Liver (tissue), 3 donors: ENCODE measurements at regions not wholly inside any gene's neighbourhood (a gene's known extent, or its start where the extent isn't known, plus 50 kb on each side); places are given as distances from the start of the nearest gene placed in this dataset.
"Not testable (repeated sequence)": the region's sequence is repeated elsewhere in the genome, so short reads cannot be mapped to it uniquely, and the experiment has no call there.

Source experiments
- FOXA2 ChIP-seq: IDR thresholded peaks from 2 replicates; pipeline ENCODE4 v1.6.1; 2016; ENCODE audit warnings: antibody characterized with exemption
- GABPA ChIP-seq, 2 donors: IDR thresholded peaks in 1 of 2; conservative IDR thresholded peaks in 1 of 2; 2 replicates each; pipeline ENCODE4 v1.6.1; 2016; ENCODE audit warnings: antibody characterized with exemption in 2 of 2, mild to moderate bottlenecking in 1 of 2, moderate library complexity in 1 of 2
- NR2F2 ChIP-seq: IDR thresholded peaks from 2 replicates; pipeline ENCODE4 v1.6.1; 2016; ENCODE audit warnings: antibody characterized with exemption
- RAD21 ChIP-seq, 2 donors: IDR thresholded peaks; 2 replicates each; pipeline ENCODE4 v1.6.1; 2016; ENCODE audit warnings: antibody characterized with exemption in 2 of 2, mild to moderate bottlenecking in 2 of 2
- SP1 ChIP-seq: IDR thresholded peaks from 2 replicates; pipeline ENCODE4 v1.6.1; 2018; ENCODE audit warnings: antibody characterized with exemption, mild to moderate bottlenecking
- TAF1 ChIP-seq: conservative IDR thresholded peaks from 2 replicates; pipeline ENCODE4 v1.6.1; 2016; ENCODE audit warnings: antibody characterized with exemption, mild to moderate bottlenecking
- YY1 ChIP-seq: IDR thresholded peaks from 2 replicates; pipeline ENCODE4 v1.6.1; 2016; ENCODE audit warnings: antibody characterized with exemption, mild to moderate bottlenecking
- TF ChIP-seq, protein P1 (sequence below): fragments of 150-350 bp; IDR thresholded peaks from 2 replicates; pipeline ENCODE4 v1.5.1; 2017; ENCODE audit warnings: improper control_type of control experiment, low read depth, low read length; ENCODE audit not compliant: missing input control
- TF ChIP-seq, protein P2 (sequence below): IDR thresholded peaks from 2 replicates; pipeline ENCODE4 v1.6.1; 2016; ENCODE audit warnings: antibody characterized with exemption, mild to moderate bottlenecking
- TF ChIP-seq, protein P3 (sequence below): IDR thresholded peaks from 2 replicates; pipeline ENCODE4 v1.6.1; 2016; ENCODE audit warnings: antibody characterized with exemption
- donor health status: healthy.
- donor health status: healthy.

DNA sequence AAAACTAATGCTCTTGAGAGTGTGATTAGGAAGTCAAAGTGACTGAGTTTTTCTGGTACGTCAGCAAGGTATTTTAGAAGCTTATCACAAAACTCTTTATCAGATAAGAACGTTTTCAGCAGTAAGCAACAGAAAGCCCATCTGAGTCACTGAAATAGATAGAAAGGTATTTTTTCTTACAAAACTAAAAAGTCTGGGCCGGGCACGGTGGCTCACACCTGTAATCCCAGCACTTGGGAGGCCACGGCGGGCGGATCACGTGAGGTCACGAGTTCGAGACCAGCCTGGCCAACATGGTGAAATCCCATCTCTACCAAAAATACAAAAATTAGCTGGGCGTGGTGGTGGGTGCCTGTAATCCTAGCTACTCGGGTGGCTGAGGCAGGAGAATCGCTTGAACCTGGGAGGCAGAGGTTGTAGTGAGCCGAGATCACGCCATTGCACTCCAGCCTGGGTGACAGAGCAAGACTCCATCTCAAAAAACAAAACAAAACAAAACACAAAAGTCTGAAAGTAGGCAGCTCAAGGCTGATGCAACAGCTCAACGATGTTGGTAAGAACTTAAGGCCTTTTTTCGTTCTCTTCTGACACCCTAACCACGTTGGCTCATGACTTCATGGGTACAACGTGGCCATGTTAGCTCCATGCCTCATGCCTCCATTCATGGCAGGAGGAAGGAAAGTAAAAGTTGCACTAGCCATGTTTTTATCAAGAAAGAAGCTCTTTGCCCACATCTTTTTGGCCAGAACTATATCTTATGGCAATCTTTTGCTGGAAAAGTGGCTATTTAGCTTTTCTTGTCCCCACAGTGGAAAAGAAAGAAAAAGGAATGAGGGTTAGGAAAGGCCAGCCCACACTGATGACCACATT, 129.6 kb downstream of the MAP3K7 start:
- TF ChIP-seq, protein P1, sequence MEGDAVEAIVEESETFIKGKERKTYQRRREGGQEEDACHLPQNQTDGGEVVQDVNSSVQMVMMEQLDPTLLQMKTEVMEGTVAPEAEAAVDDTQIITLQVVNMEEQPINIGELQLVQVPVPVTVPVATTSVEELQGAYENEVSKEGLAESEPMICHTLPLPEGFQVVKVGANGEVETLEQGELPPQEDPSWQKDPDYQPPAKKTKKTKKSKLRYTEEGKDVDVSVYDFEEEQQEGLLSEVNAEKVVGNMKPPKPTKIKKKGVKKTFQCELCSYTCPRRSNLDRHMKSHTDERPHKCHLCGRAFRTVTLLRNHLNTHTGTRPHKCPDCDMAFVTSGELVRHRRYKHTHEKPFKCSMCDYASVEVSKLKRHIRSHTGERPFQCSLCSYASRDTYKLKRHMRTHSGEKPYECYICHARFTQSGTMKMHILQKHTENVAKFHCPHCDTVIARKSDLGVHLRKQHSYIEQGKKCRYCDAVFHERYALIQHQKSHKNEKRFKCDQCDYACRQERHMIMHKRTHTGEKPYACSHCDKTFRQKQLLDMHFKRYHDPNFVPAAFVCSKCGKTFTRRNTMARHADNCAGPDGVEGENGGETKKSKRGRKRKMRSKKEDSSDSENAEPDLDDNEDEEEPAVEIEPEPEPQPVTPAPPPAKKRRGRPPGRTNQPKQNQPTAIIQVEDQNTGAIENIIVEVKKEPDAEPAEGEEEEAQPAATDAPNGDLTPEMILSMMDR: not testable (repeated sequence)
- TF ChIP-seq NR2F2; TAF1; YY1; FOXA2; GABPA (IDR thresholded peaks at IDR 0.05 in 1 of 2, conservative IDR thresholded peaks at IDR 0.05 in 1 of 2); RAD21 (IDR thresholded peaks at IDR 0.05); SP1: not testable (repeated sequence)
- TF ChIP-seq, protein P2, sequence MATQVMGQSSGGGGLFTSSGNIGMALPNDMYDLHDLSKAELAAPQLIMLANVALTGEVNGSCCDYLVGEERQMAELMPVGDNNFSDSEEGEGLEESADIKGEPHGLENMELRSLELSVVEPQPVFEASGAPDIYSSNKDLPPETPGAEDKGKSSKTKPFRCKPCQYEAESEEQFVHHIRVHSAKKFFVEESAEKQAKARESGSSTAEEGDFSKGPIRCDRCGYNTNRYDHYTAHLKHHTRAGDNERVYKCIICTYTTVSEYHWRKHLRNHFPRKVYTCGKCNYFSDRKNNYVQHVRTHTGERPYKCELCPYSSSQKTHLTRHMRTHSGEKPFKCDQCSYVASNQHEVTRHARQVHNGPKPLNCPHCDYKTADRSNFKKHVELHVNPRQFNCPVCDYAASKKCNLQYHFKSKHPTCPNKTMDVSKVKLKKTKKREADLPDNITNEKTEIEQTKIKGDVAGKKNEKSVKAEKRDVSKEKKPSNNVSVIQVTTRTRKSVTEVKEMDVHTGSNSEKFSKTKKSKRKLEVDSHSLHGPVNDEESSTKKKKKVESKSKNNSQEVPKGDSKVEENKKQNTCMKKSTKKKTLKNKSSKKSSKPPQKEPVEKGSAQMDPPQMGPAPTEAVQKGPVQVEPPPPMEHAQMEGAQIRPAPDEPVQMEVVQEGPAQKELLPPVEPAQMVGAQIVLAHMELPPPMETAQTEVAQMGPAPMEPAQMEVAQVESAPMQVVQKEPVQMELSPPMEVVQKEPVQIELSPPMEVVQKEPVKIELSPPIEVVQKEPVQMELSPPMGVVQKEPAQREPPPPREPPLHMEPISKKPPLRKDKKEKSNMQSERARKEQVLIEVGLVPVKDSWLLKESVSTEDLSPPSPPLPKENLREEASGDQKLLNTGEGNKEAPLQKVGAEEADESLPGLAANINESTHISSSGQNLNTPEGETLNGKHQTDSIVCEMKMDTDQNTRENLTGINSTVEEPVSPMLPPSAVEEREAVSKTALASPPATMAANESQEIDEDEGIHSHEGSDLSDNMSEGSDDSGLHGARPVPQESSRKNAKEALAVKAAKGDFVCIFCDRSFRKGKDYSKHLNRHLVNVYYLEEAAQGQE: not testable (repeated sequence)
- TF ChIP-seq, protein P3, sequence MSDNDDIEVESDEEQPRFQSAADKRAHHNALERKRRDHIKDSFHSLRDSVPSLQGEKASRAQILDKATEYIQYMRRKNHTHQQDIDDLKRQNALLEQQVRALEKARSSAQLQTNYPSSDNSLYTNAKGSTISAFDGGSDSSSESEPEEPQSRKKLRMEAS: not testable (repeated sequence)
